ENCODE measurements at regions not wholly inside any gene's neighbourhood (a gene's known extent, or its start where the extent isn't known, plus 50 kb on each side); places are given as distances from the start of the nearest gene placed in this dataset.
"Not testable (repeated sequence)": the region's sequence is repeated elsewhere in the genome, so short reads cannot be mapped to it uniquely, and the experiment has no call there.

- Histone ChIP-seq H3K4me2 (no peak overlapping the region), H3K79me2 (no peaks in the 10 kb centered on the region), H3K9me2 (replicated peaks; ENCODE audit: insufficient read depth) (no peaks in the 10 kb centered on the region), H3K27ac (peak overlapping the region; percentile 66), H3K4me1 (ENCODE audit: insufficient read depth) (peaks cover 13% of the 10 kb centered on the region), H3K4me3 (no peak overlapping the region), H2AFZ (no peak overlapping the region), H4K20me1 (ENCODE audit: insufficient read depth, poor library complexity, severe bottlenecking) (no peaks in the 10 kb centered on the region), H3K9me3 (ENCODE audit: low read depth) (no peaks in the 10 kb centered on the region), H3K27me3 (no peaks in the 10 kb centered on the region), H3K36me3 (replicated peaks; ENCODE audit: insufficient read depth, low read depth) (no peaks in the 10 kb centered on the region)
- 85% methylated on average over 3 of the region's 3 CpGs for WGBS (ENCODE audit: low lambda C conversion rate, missing lambda C conversion rate)
- no peak for DNase-seq (ENCODE audit: low spot score)
- TF ChIP-seq EZH2phosphoT487 (IDR thresholded peaks at IDR 0.05; ENCODE audit: low read depth, severe bottlenecking, unreplicated experiment) (no peak), EZH2 (IDR thresholded peaks at IDR 0.05; ENCODE audit: borderline replicate concordance) (no peak), CTCF (IDR thresholded peaks at IDR 0.05; ENCODE audit: poor library complexity) (no peak)
These were observed 319.1 kb upstream of the PIK3R1 start for GRCh38 chr5:67896311-67896929.

- H3K4me1 ChIP-seq (ENCODE audit: insufficient read depth); H3K4me3 ChIP-seq; H3K27me3 ChIP-seq; H3K9me3 ChIP-seq (ENCODE audit: low read depth); DNase-seq (ENCODE audit: low spot score); H2AFZ ChIP-seq; H3K36me3 ChIP-seq (replicated peaks; ENCODE audit: insufficient read depth, low read depth); H4K20me1 ChIP-seq (ENCODE audit: insufficient read depth, poor library complexity, severe bottlenecking); H3K9me2 ChIP-seq (replicated peaks; ENCODE audit: insufficient read depth); H3K27ac ChIP-seq; H3K79me2 ChIP-seq; H3K4me2 ChIP-seq: not testable (repeated sequence)
- WGBS (ENCODE audit: low lambda C conversion rate, missing lambda C conversion rate): 88% methylated on average over 11 of the region's 15 CpGs
These were observed 325.7 kb upstream of the PIK3R1 start for GRCh38 chr5:67889870-67890269.

- TF ChIP-seq CTCF (IDR thresholded peaks at IDR 0.05; ENCODE audit: poor library complexity): no peak
- TF ChIP-seq EZH2 (IDR thresholded peaks at IDR 0.05; ENCODE audit: borderline replicate concordance): no peak
- no peak for TF ChIP-seq EZH2phosphoT487 (IDR thresholded peaks at IDR 0.05; ENCODE audit: low read depth, severe bottlenecking, unreplicated experiment)
- Histone ChIP-seq H3K4me1 (ENCODE audit: insufficient read depth) (peaks cover 9% of the 10 kb centered on the region), H3K36me3 (replicated peaks; ENCODE audit: insufficient read depth, low read depth) (no peaks in the 10 kb centered on the region), H3K79me2 (no peaks in the 10 kb centered on the region), H4K20me1 (ENCODE audit: insufficient read depth, poor library complexity, severe bottlenecking) (no peaks in the 10 kb centered on the region), H3K4me2 (no peak overlapping the region), H3K9me2 (replicated peaks; ENCODE audit: insufficient read depth) (no peaks in the 10 kb centered on the region), H3K27me3 (no peaks in the 10 kb centered on the region), H3K9me3 (ENCODE audit: low read depth) (no peaks in the 10 kb centered on the region), H3K4me3 (no peak overlapping the region), H2AFZ (no peak overlapping the region), H3K27ac (no peak overlapping the region)
- WGBS (ENCODE audit: low lambda C conversion rate, missing lambda C conversion rate): 29% methylated on average over 1 of the region's 1 CpG
- no peak for DNase-seq (ENCODE audit: low spot score)
These were observed 327.8 kb upstream of the PIK3R1 start for GRCh38 chr5:67887748-67888161.

- Histone ChIP-seq H3K27ac (no peak overlapping the region), H3K4me2 (no peak overlapping the region), H4K20me1 (ENCODE audit: insufficient read depth, poor library complexity, severe bottlenecking) (no peaks in the 10 kb centered on the region), H3K79me2 (no peaks in the 10 kb centered on the region), H3K27me3 (no peaks in the 10 kb centered on the region), H2AFZ (no peak overlapping the region), H3K9me3 (ENCODE audit: low read depth) (no peaks in the 10 kb centered on the region), H3K4me3 (no peak overlapping the region), H3K4me1 (ENCODE audit: insufficient read depth) (peaks cover 9% of the 10 kb centered on the region), H3K36me3 (replicated peaks; ENCODE audit: insufficient read depth, low read depth) (no peaks in the 10 kb centered on the region), H3K9me2 (replicated peaks; ENCODE audit: insufficient read depth) (no peaks in the 10 kb centered on the region)
- DNase-seq (ENCODE audit: low spot score): no peak
- TF ChIP-seq EZH2 (IDR thresholded peaks at IDR 0.05; ENCODE audit: borderline replicate concordance): no peak
- TF ChIP-seq CTCF (IDR thresholded peaks at IDR 0.05; ENCODE audit: poor library complexity): no peak
- TF ChIP-seq EZH2phosphoT487 (IDR thresholded peaks at IDR 0.05; ENCODE audit: low read depth, severe bottlenecking, unreplicated experiment): no peak
- WGBS (ENCODE audit: low lambda C conversion rate, missing lambda C conversion rate): 88% methylated on average over 1 of the region's 1 CpG
These were observed 328.8 kb upstream of the PIK3R1 start for GRCh38 chr5:67886761-67887160.

Data from hepatocyte (in vitro differentiated cells).